Hepatocyte (in vitro differentiated cells): ENCODE measurements at regions not wholly inside any gene's neighbourhood (a gene's known extent, or its start where the extent isn't known, plus 50 kb on each side); places are given as distances from the start of the nearest gene placed in this dataset.

Experiments
- CTCF ChIP-seq: fragments of 200-600 bp; sonication (generic); IDR thresholded peaks from 2 replicates; pipeline ENCODE4 v1.5.1; 2016; ENCODE audit warnings: antibody characterized with exemption, mild to moderate bottlenecking; ENCODE audit not compliant: poor library complexity
- EZH2 ChIP-seq: fragments of 200-600 bp; sonication (generic); IDR thresholded peaks from 2 replicates; pipeline ENCODE4 v1.6.1; 2016; ENCODE audit warnings: antibody characterized with exemption, mild to moderate bottlenecking, borderline replicate concordance
- EZH2phosphoT487 ChIP-seq: fragments of 200-600 bp; sonication (generic); IDR thresholded peaks from one replicate; pipeline ENCODE4 v1.6.1; 2018; ENCODE audit warnings: antibody characterized with exemption, mild to moderate bottlenecking, low read depth, moderate library complexity; ENCODE audit not compliant: unreplicated experiment, severe bottlenecking

GRCh38 chr9:82122731-82123130 is 134.2 kb downstream of the SPATA31D1 start:
- TF ChIP-seq CTCF = no peak
- no peak for TF ChIP-seq EZH2
- no peak for TF ChIP-seq EZH2phosphoT487
